NCI-H2227 (cell line): ENCODE measurements at regions not wholly inside any gene's neighbourhood (a gene's known extent, or its start where the extent isn't known, plus 50 kb on each side); places are given as distances from the start of the nearest gene placed in this dataset.

Source experiments
- DNase-seq: peaks from one replicate; lab custom pipeline; 2025; ENCODE audit not compliant: unreplicated experiment; lab: John Stamatoyannopoulos, UW

DNA sequence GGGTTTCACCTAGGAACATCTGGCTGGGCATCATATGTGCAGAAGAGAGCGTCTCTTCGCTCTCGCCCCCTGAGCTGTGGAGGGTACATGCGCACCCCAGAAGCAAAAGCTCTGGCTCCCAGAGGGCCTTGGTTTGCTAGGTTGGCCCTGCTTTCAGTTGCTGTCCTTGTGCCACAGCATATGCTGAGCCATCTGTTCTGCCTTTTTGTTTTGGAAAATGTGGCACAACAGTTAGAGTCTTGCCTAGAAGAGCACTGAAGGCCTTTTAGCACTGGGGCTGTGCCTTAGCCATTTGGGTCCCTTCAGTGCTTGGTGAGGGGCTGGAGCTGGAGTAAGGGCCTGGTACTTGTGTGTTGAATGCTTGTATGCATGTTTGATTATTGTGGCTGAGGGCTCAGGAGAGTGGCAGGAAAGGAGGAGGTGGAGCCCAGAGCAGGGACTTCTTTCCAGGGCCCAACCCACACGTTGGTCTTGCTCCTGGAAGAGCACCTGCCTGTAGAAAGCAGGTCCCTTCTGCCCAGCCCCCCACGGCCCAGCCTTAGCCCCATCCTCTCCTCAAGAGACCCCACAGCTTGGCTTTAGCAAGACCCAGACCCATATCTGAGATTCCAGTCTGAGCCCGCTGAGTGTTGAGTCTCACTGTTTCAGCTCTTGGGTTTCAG, 113.7 kb downstream of the SLC25A47 start:
- DNase-seq = no peak

GRCh38 chr14:100438271-100438670, 115.1 kb downstream of the SLC25A47 start:
- DNase-seq = no peak

- no peak for DNase-seq
Observed at GRCh38 chr14:100438678-100439592, 115.8 kb downstream of the SLC25A47 start.

DNA sequence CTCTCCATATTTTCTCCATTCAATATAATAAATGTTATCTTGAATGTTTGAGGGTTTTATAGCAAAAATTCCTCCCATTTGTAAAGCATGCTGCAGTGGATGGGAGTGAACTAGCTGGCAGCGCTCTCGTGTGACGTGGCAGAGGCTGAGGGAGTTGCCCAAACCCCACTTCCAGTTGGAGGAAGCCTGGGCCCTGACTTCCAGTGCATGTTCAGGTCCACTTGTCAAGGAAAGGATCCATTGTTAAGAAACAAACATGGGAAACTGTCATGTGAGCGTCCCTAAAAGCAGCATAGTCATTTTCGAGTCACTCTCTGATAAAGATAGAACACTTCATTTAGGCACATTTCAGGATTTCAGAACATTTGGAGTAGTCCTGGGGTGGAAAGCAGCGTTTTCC, 116.6 kb downstream of the SLC25A47 start:
- DNase-seq = no peak

- DNase-seq = peak; percentile 77
Observed at GRCh38 chr14:100440207-100440631, 117.1 kb downstream of the SLC25A47 start.

DNA sequence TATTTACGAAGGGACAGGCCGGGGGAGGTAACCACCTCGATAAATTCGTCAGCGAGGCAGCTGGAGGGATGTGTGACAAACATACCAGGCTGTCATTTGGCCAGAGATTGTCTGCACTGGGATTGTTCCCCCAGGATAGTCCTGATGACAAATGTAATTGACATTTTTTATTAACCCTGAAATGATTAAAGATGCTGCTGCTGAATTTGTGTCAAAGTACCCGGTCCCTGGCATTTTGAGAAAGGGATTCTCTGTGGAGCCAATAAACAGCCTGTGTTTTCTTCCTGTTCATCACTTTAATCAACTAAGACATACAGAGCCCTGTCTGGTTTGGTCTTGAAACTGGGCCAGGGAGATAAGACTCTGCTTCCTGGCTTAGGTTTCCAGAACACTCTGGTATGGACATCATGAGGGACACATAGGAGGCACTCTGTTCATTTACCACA, 117.6 kb downstream of the SLC25A47 start:
- no peak for DNase-seq

- no peak for DNase-seq
Observed at GRCh38 chr14:100441271-100441947, 118.3 kb downstream of the SLC25A47 start.

- DNase-seq = no peak
Observed at GRCh38 chr14:100442036-100442435, 118.9 kb downstream of the SLC25A47 start.

GRCh38 chr14:100442498-100443490, 119.7 kb downstream of the SLC25A47 start:
- no peak for DNase-seq

- DNase-seq = no peak
Observed at GRCh38 chr14:100443603-100444002, 120.5 kb downstream of the SLC25A47 start.

DNA sequence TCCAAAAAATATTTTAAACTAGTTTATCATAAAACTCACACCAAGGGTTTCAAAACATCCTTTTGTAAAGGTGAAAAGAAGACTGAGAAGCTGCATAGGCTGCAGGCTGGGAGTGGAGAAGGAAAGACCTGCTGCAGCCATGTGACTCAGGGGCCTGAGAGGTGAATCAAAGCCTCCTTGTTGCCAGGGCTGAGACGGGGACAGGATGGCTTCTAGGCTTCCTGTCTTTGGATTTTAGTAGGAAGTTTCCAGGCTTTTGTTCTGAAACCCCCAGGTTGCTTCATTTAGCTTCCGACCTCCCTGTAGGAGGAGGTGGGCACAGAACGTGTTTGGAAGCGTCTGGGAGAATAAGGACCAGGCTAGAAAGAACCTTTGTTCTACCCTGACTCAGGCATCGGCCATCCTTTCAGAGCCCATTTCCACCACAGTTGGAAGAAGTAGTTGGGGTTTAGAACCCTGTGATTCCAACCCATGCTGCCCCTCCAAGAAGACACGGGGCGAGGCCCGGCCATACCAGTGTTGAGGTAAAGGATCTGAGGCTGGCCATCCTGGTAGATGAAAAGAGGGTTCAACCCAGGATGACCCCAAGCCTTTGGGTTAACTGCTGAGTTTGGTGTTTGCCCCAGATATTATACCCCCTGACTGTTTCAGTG, 122.4 kb downstream of the SLC25A47 start:
- DNase-seq = no peak

DNA sequence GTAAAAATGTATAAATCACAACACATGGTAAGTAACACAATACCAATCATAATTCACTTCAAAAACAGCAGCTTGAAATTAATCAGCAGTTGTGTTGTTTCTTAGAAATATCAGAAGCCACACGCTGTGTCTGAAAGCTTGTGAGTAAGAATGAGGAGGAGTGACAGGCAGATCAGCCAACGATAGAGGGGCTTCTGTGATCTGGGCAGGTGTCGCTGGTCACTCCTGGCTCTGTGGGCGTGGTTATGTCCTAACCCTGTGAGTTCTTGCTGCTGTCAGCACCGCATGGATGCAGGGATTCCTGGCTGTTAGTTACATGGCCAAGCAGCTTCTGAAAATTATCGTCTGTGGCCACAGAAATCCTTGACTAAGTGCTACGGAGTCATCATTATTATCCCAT, 123.4 kb downstream of the SLC25A47 start:
- peak; percentile 84 for DNase-seq

DNA sequence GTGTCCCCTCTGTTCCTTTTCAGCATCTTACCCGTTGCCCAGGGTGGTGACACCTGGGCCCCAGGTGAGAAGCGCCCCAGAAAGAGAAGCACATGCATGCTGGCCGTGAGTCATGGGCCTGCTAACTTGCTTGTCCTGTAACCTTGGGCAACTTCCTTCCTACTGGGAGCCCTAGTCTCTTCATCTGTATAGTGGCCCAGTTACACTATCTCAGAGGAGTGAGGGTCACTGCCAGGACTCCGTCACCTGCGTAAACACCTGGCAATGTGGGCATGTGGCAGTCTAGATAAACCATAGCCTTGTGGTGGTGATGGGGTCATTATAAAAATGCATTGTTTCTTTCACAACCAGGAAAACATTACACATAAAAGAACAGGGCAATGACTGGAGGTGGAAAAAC, 125.2 kb downstream of the SLC25A47 start:
- no peak for DNase-seq

GRCh38 chr14:100449225-100449987, 126.3 kb downstream of the SLC25A47 start:
- DNase-seq = no peak

DNA sequence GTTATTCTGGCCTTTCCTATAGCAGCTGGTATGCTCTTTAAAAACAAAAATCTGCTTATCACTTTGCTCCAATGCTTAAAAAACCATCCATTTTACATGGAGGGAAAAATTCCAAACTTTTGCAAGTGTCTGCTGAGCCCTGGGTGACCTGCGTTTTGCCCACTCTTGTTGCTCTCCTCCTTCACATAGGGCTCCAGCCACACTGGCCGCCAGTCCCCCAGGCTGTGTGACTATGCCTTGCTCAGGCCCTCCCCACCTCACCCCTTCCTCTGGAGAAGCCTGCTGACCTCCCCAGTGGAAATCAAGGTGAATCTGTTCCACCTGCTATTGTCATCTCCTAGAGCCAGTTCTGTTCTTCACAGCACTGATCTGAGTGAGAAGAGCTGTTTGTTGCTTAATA, 126.9 kb downstream of the SLC25A47 start:
- DNase-seq = no peak

DNA sequence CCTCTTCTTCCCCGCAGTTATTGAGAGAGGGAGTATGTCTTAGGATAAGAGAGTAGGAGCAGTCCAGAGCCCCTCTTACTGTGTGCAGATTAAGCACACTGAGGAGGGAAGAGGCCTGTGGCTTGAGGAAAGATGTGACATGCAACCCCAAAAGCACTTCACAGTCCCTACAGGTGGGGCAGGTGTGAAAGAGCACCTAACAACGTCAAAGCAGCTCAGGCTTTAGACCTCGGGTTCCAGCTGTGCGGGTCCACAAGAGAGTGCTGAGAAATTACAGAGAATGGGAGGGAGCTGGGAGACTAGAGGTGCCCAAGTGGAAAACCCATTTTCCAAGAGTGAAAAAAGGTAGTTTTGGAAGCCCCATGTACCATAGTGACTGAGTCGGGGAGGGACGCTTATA, 127.6 kb downstream of the SLC25A47 start:
- no peak for DNase-seq

DNA sequence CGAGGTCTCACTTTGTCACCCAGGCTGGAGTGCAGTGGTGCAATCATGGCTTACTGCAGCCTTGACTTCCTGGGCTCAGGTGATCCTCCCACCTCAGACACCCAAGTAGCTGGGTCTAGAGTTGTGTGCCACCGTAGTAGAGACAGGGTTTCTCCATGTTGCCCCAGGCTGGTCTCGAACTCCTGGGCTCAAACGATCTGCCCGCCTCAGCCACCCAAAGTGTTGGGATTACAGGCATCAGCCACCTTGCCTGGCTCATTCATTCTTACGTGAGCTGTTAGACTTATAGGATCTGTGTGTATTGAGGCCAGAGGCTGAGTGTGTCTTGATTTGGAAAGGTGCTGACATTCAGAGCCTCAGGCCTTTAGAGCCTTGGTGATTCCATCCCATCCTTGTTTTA, 128.1 kb downstream of the SLC25A47 start:
- no peak for DNase-seq

DNA sequence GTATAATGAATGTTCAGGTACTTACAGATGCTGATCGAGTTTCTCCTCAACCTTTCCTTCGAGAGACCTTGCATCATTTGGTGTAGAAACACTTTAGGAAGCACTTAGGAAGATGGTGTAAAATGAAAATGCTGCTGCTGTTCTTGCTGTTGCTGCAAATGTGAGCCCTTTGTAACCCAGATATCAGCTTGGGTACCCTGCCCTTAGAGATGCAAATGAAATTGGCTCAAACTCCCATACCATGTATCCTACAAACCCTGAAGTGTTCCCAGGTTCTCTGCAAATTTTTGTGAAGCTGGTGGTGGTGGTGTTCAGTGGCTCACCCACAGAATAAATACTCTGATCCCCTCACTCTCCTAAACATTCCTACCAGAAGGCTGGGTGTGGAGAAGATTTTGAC, 130.8 kb downstream of the SLC25A47 start:
- DNase-seq = no peak

- no peak for DNase-seq
Observed at GRCh38 chr14:100454437-100454836, 131.3 kb downstream of the SLC25A47 start.
